HUES6 (cell line): ENCODE measurements at regions not wholly inside any gene's neighbourhood (a gene's known extent, or its start where the extent isn't known, plus 50 kb on each side); places are given as distances from the start of the nearest gene placed in this dataset.
"Not testable (repeated sequence)": the region's sequence is repeated elsewhere in the genome, so short reads cannot be mapped to it uniquely, and the experiment has no call there.

Experiments used
- H3K27ac ChIP-seq: 2 replicates; pipeline ENCODE4 v1.7.0; 2013; ENCODE audit warnings: low read depth, mild to moderate bottlenecking, low read length, inconsistent platforms
- H3K27me3 ChIP-seq: 2 replicates; pipeline ENCODE4 v1.6.1; 2013; ENCODE audit warnings: low read length; ENCODE audit not compliant: control insufficient read depth, insufficient read depth
- H3K36me3 ChIP-seq: 2 replicates; pipeline ENCODE4 v1.6.1; 2013; ENCODE audit warnings: low read length; ENCODE audit not compliant: control insufficient read depth, insufficient read depth
- H3K4me1 ChIP-seq: 2 replicates; pipeline ENCODE4 v1.6.1; 2013; ENCODE audit warnings: low read length; ENCODE audit not compliant: control insufficient read depth, insufficient read depth
- H3K4me3 ChIP-seq: 2 replicates; pipeline ENCODE4 v1.5.1; 2013; ENCODE audit warnings: low read depth, low read length
- H3K9ac ChIP-seq: one replicate; pipeline ENCODE4 v1.6.1; 2013; ENCODE audit warnings: mild to moderate bottlenecking, low read length
- H3K9me3 ChIP-seq: 2 replicates; pipeline ENCODE4 v1.6.1; 2013; ENCODE audit warnings: low read depth, low read length; ENCODE audit not compliant: control insufficient read depth, insufficient read depth

- Histone ChIP-seq H3K9me3 (peaks cover 17% of the 10 kb centered on the region; the same call in 1 of the 2 replicates), H3K4me1 (peaks cover 14% of the 10 kb centered on the region), H3K27me3 (peaks cover 39% of the 10 kb centered on the region)
- H3K36me3 ChIP-seq, H3K9ac ChIP-seq, H3K4me3 ChIP-seq, H3K27ac ChIP-seq: not testable (repeated sequence)
Measured at GRCh38 chr14:92250366-92250765, 72.6 kb upstream of the SLC24A4 start.

- Histone ChIP-seq H3K27me3 (peaks cover 45% of the 10 kb centered on the region), H3K9me3 (0 out of 2 replicates have a peak, but pooled peaks cover 4% of the 10 kb centered on the region), H3K36me3 (no peaks in the 10 kb centered on the region), H3K9ac (no peak overlapping the region), H3K4me3 (no peak overlapping the region), H3K27ac (no peak overlapping the region), H3K4me1 (peaks cover 14% of the 10 kb centered on the region)
Measured at GRCh38 chr14:92252323-92252722, 70.6 kb upstream of the SLC24A4 start.

- H3K4me1 ChIP-seq, result peaks cover 14% of the 10 kb centered on the region
- H3K4me3 ChIP-seq, result no peak overlapping the region
- no peak overlapping the region for H3K9ac ChIP-seq
- H3K27me3 ChIP-seq, result peaks cover 45% of the 10 kb centered on the region
- H3K36me3 ChIP-seq, result no peaks in the 10 kb centered on the region
- H3K9me3 ChIP-seq, result no peaks in the 10 kb centered on the region
- no peak overlapping the region for H3K27ac ChIP-seq
Measured at GRCh38 chr14:92253381-92253894, 69.5 kb upstream of the SLC24A4 start.

GRCh38 chr14:92254786-92255185, 68.2 kb upstream of the SLC24A4 start:
- Histone ChIP-seq H3K9me3 (no peaks in the 10 kb centered on the region), H3K4me1 (peaks cover 14% of the 10 kb centered on the region), H3K36me3 (no peaks in the 10 kb centered on the region), H3K4me3 (peak overlapping the region; percentile 0; the same call in 1 of the 2 replicates), H3K9ac (no peak overlapping the region), H3K27ac (no peak overlapping the region), H3K27me3 (peaks cover 45% of the 10 kb centered on the region)

GRCh38 chr14:92258934-92259333, 64.0 kb upstream of the SLC24A4 start:
- Histone ChIP-seq H3K9ac (no peak overlapping the region), H3K36me3 (no peaks in the 10 kb centered on the region), H3K27me3 (peaks cover 20% of the 10 kb centered on the region), H3K4me1 (peaks cover 3% of the 10 kb centered on the region; the same call in 1 of the 2 replicates), H3K4me3 (no peak overlapping the region), H3K9me3 (no peaks in the 10 kb centered on the region), H3K27ac (no peak overlapping the region)

GRCh38 chr14:92259613-92260357, 63.2 kb upstream of the SLC24A4 start:
- no peaks in the 10 kb centered on the region for H3K36me3 ChIP-seq
- H3K27me3 ChIP-seq, result peaks cover 12% of the 10 kb centered on the region; the same call in 1 of the 2 replicates
- H3K4me3 ChIP-seq, result no peak overlapping the region
- H3K4me1 ChIP-seq, result peaks cover 7% of the 10 kb centered on the region; the same call in 1 of the 2 replicates
- H3K27ac ChIP-seq, result no peak overlapping the region
- no peaks in the 10 kb centered on the region for H3K9me3 ChIP-seq
- H3K9ac ChIP-seq, result no peak overlapping the region

GRCh38 chr14:92263681-92264080, 59.3 kb upstream of the SLC24A4 start:
- Histone ChIP-seq H3K27ac (no peak overlapping the region), H3K9ac (no peak overlapping the region), H3K36me3 (no peaks in the 10 kb centered on the region), H3K27me3 (no peaks in the 10 kb centered on the region), H3K4me1 (peaks cover 7% of the 10 kb centered on the region; the same call in 1 of the 2 replicates), H3K9me3 (no peaks in the 10 kb centered on the region), H3K4me3 (no peak overlapping the region)

GRCh38 chr14:92264195-92264594, 58.8 kb upstream of the SLC24A4 start:
- H3K36me3 ChIP-seq, result no peaks in the 10 kb centered on the region
- peaks cover 7% of the 10 kb centered on the region; the same call in 1 of the 2 replicates for H3K4me1 ChIP-seq
- H3K27me3 ChIP-seq, result no peaks in the 10 kb centered on the region
- H3K9ac ChIP-seq, result no peak overlapping the region
- no peaks in the 10 kb centered on the region for H3K9me3 ChIP-seq
- no peak overlapping the region for H3K27ac ChIP-seq
- H3K4me3 ChIP-seq, result no peak overlapping the region

GRCh38 chr14:92266216-92266615, 56.7 kb upstream of the SLC24A4 start:
- H3K27ac ChIP-seq, result no peak overlapping the region
- H3K9ac ChIP-seq, result no peak overlapping the region
- peaks cover 7% of the 10 kb centered on the region; the same call in 1 of the 2 replicates for H3K4me1 ChIP-seq
- H3K36me3 ChIP-seq, result no peaks in the 10 kb centered on the region
- H3K27me3 ChIP-seq, result peaks cover 2% of the 10 kb centered on the region; the same call in 1 of the 2 replicates
- no peaks in the 10 kb centered on the region for H3K9me3 ChIP-seq
- no peak overlapping the region for H3K4me3 ChIP-seq
